ENCODE measurements at regions not wholly inside any gene's neighbourhood (a gene's known extent, or its start where the extent isn't known, plus 50 kb on each side); places are given as distances from the start of the nearest gene placed in this dataset.

DNA sequence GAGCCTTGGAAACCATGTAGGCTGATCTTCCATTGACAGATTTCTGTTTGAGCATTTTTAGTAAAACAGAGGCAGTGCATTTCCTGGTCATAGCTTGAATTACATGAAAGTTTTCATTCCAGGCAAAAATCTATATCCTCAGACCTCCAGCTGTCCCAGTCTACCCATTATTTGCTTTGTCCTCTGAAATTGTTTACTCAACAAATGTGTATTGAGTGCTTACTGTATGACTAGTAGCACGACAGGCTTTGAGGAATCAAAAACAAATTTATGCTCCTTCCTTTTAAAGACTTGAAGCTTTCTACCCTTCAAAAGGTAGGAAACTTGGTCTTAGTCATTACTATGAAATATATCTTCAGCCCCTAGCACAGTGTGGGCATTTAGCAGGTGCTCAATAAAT lies 307.9 kb upstream of the IGFBP7 start:
- Histone ChIP-seq H3K9me3 (peaks cover 10% of the 10 kb centered on the region), H3K36me3 (no peaks in the 10 kb centered on the region), H3K4me3 (no peak overlapping the region), H3K27ac (no peak overlapping the region), H3K9ac (no peak overlapping the region), H3K4me2 (no peak overlapping the region), H4K20me1 (no peaks in the 10 kb centered on the region), H3K4me1 (no peaks in the 10 kb centered on the region), H3K27me3 (no peaks in the 10 kb centered on the region)
- TF ChIP-seq Cebpa-rat (IDR thresholded peaks at IDR 0.05): no peak

DNA sequence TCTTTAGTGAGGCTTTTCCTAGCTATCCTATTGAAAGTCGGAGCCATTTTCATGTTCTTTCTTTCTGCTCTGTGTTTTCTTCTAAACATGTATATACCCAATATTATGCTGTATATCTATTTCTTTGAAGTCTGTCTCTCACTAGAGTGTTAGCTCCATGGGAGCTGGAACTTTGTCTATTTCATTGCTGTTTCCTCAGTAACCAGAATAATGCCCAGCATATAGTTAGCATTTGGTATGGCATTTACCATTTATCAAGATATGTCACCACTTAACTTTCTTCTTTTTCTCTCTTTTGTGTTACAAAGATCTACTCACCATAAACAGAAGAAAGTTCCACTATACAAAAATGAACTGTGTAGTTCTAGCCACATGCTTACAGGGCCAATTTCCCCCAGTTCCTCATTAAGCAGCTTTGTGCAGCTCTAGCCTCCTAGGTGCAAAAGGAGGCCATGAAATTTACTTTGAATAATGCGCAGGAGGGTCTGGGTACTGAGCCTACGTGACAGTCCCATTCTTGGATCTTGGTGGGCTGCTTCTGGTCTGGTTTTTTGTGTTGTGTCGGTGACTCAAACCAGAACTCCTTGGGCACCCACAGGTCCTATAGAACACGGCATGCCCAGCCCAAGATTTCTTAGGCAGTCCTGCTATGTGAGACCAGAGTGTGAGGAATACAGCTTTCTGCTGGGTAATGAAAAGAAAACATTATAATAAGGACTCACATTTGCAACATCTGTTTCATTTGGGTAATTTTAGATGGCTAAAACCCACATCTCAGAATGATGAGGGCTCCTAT lies 302.3 kb upstream of the IGFBP7 start:
- no peak overlapping the region for H3K27ac ChIP-seq
- H3K4me3 ChIP-seq: no peak overlapping the region
- no peaks in the 10 kb centered on the region for H3K4me1 ChIP-seq
- no peaks in the 10 kb centered on the region for H3K27me3 ChIP-seq
- TF ChIP-seq Cebpa-rat (IDR thresholded peaks at IDR 0.05): no peak
- no peaks in the 10 kb centered on the region for H3K9me3 ChIP-seq
- no peak overlapping the region for H3K9ac ChIP-seq
- H3K36me3 ChIP-seq: no peaks in the 10 kb centered on the region
- no peak overlapping the region for H3K4me2 ChIP-seq
- H4K20me1 ChIP-seq: no peaks in the 10 kb centered on the region

DNA sequence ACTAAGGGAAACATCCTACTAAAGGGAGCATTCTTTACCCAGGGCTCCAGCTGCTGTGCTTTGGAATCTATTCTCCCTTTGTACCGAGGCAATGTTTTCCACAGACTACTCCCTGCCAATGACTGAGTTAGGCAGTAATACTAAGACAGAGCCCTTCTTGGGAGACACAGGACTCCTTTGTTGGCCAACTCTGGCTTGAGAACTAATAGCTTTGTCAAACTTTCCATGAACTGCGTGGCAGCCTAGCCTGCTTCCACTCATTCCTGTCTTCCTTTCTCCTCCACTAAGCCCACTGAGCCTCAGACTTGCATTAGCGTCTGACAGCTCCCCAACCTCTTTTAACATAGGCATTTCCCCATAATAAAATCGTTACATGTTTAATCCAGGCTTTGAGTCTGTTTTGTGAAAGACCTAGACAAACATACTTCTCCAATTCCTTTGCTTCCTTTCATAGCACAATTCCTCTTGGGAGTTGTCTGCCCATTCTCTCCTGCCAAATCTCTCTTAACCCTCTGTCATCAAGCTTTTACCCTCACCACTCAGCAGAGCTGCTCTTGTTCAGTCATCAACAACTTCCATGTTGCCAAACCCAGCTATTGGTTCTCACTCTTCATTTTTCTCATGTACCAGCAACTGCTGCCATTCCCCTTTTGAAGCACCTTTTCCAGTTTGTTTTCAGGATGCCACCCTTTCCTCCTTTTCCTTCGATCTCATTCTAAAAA lies 300.3 kb upstream of the IGFBP7 start:
- no peaks in the 10 kb centered on the region for H3K36me3 ChIP-seq
- no peaks in the 10 kb centered on the region for H3K4me1 ChIP-seq
- H3K4me2 ChIP-seq: no peak overlapping the region
- no peak overlapping the region for H3K27ac ChIP-seq
- no peaks in the 10 kb centered on the region for H3K27me3 ChIP-seq
- no peaks in the 10 kb centered on the region for H4K20me1 ChIP-seq
- no peaks in the 10 kb centered on the region for H3K9me3 ChIP-seq
- H3K4me3 ChIP-seq: no peak overlapping the region
- TF ChIP-seq Cebpa-rat (IDR thresholded peaks at IDR 0.05): no peak
- H3K9ac ChIP-seq: no peak overlapping the region

DNA sequence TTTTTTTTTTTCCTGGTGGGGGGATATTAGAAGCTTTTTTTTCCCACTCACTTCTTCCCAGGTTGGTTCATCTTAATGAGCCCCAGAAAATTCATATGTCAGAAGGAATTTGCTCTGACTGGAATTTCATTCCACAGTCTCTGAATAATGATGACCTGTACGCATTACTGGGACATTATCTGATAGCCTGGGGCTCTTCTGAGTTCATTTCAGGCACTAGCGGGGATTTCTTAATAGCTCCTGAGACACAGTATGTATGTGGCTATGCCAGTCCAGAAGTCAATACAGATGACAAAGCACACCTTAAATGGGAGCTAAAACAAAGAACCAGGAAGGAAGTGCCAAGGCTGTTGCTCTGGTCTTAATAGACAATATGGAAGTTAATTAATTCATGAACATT lies 295.2 kb upstream of the IGFBP7 start:
- H3K4me2 ChIP-seq: no peak overlapping the region
- no peak overlapping the region for H3K4me3 ChIP-seq
- no peaks in the 10 kb centered on the region for H3K36me3 ChIP-seq
- H3K9me3 ChIP-seq: no peaks in the 10 kb centered on the region
- H3K9ac ChIP-seq: no peak overlapping the region
- no peak for TF ChIP-seq Cebpa-rat (IDR thresholded peaks at IDR 0.05)
- H3K27ac ChIP-seq: no peak overlapping the region
- H3K4me1 ChIP-seq: no peaks in the 10 kb centered on the region
- no peaks in the 10 kb centered on the region for H3K27me3 ChIP-seq
- H4K20me1 ChIP-seq: no peaks in the 10 kb centered on the region

DNA sequence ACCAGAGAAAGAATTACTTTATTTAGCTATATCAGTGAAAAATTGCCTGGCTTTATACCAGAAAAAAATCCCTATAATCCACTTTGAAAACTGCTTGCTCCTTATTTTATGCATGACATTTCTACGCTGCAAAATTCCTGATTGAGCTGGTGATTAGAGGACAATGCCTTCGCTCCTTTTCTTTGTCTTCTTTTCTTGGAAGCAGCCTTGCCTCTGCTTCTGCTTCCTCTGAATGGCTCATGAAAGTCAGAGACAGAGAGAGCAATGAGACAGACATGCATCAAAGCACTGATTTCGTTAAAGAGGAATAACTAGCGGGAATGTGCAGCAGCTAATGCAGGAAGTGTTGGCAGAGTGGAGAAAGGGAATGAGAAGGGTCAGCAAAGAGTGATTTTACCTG lies 294.3 kb upstream of the IGFBP7 start:
- TF ChIP-seq Cebpa-rat (IDR thresholded peaks at IDR 0.05): no peak
- H3K27ac ChIP-seq: no peak overlapping the region
- no peaks in the 10 kb centered on the region for H3K4me1 ChIP-seq
- no peaks in the 10 kb centered on the region for H3K27me3 ChIP-seq
- H3K9ac ChIP-seq: no peak overlapping the region
- no peaks in the 10 kb centered on the region for H4K20me1 ChIP-seq
- no peaks in the 10 kb centered on the region for H3K9me3 ChIP-seq
- H3K4me3 ChIP-seq: no peak overlapping the region
- H3K4me2 ChIP-seq: no peak overlapping the region
- H3K36me3 ChIP-seq: no peaks in the 10 kb centered on the region

DNA sequence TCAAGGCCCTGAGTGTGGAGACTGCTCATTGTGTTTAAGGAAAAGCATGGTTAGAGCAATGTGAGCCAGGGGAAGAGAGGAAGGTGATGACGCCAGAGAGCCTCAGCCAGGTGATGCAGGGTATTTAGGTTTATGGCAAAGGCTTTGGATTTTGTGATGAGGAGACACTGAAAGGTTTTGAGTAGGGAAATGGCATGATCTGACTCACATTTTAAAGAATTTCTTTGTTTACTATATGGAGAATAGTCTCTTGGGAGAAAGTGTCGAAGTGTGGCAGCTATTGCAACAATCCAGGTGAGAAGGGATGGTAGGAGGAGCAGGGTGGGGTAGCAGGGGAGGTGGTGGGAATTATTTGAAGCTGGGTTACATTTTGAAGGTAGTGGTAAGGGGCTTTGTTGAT lies 293.4 kb upstream of the IGFBP7 start:
- H3K27me3 ChIP-seq: no peaks in the 10 kb centered on the region
- no peak for TF ChIP-seq Cebpa-rat (IDR thresholded peaks at IDR 0.05)
- H3K9ac ChIP-seq: no peak overlapping the region
- no peaks in the 10 kb centered on the region for H3K9me3 ChIP-seq
- H4K20me1 ChIP-seq: no peaks in the 10 kb centered on the region
- H3K4me2 ChIP-seq: no peak overlapping the region
- no peaks in the 10 kb centered on the region for H3K36me3 ChIP-seq
- H3K4me1 ChIP-seq: no peaks in the 10 kb centered on the region
- no peak overlapping the region for H3K4me3 ChIP-seq
- H3K27ac ChIP-seq: no peak overlapping the region

DNA sequence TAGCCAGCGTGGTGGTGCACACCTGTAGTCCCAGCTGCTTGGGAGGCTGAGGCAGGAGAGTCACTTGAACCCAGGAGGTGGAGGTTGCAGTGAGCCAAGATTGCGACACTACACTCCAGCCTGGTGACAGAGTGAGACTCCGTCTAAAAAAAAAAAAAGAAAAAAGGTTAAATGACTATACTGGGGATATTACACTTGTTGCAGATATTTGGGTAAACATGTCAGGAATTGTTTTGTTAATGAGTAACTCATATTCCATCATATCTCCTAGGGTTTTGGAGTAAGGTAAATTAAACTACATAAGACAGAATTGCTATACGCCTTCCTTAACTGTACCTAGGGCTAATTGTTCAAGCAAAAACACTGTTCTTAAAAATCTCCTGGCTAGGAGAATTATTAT lies 291.4 kb upstream of the IGFBP7 start:
- Histone ChIP-seq H3K4me1 (no peaks in the 10 kb centered on the region), H3K4me3 (no peak overlapping the region), H3K9ac (no peak overlapping the region), H3K9me3 (no peaks in the 10 kb centered on the region), H3K4me2 (no peak overlapping the region), H3K36me3 (no peaks in the 10 kb centered on the region), H3K27ac (no peak overlapping the region), H4K20me1 (no peaks in the 10 kb centered on the region), H3K27me3 (no peaks in the 10 kb centered on the region)
- no peak for TF ChIP-seq Cebpa-rat (IDR thresholded peaks at IDR 0.05)

DNA sequence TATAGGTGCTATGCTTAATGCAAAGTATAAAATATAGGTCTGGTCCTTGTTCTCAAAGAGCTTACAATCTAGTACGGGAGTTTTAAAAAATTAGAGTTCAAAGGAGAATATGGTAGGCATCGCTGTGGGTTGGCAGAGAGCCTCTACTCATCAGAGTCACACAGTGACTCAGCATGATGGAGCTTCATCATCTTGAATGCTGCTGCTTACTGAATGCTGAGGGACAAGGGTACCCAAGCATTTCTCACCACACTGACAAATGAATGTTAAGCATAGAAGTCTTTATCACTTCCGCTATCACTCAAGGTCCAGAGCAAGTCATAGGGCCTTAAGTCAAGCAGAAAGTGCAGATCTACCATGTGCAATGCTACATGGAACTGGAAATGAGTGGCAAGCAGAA lies 268.6 kb upstream of the IGFBP7 start:
- H3K36me3 ChIP-seq: no peaks in the 10 kb centered on the region
- H3K4me2 ChIP-seq: no peak overlapping the region
- no peak overlapping the region for H3K4me3 ChIP-seq
- no peak for TF ChIP-seq Cebpa-rat (IDR thresholded peaks at IDR 0.05)
- H3K4me1 ChIP-seq: no peaks in the 10 kb centered on the region
- no peak overlapping the region for H3K9ac ChIP-seq
- H4K20me1 ChIP-seq: no peaks in the 10 kb centered on the region
- H3K9me3 ChIP-seq: no peaks in the 10 kb centered on the region; the same call in 1 of the 2 replicates
- H3K27ac ChIP-seq: no peak overlapping the region
- no peaks in the 10 kb centered on the region for H3K27me3 ChIP-seq

DNA sequence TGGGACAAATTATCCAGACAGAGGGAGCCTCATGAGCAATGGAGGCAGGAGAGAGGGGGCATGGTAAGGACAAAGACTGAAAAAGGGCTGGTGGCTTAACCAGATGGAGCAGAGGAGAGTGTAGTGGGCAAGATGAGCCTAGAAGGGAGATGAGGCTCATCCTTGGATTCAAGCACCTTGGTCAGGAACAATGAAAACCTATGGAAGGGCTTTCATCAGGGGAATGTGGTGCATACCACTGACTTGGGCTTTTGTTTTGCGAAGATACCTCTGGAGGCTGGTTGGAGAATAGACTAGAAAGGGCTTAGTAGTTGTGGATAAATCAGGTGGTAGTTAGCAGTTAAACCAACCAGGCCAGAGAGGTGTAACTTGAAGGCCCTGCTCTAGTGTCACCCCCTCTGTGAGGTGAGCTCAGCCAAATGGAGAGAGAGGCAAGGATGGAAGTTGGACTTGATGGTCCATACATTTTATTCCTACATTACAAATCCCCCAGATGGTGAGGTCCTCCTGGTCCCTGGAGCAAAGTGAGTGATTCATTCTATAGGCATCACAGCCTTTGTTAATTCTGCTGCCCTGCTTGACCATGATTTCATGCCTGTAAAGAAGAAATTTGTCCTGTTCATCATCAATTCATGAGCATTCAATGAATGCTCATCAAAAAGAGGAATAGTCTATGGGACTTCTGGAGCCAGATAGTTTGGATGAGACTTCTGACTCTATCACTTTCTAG lies 264.8 kb upstream of the IGFBP7 start:
- H3K4me1 ChIP-seq: no peaks in the 10 kb centered on the region
- no peak overlapping the region for H3K4me2 ChIP-seq
- no peaks in the 10 kb centered on the region for H4K20me1 ChIP-seq
- H3K27me3 ChIP-seq: no peaks in the 10 kb centered on the region
- no peaks in the 10 kb centered on the region; the same call in 1 of the 2 replicates for H3K9me3 ChIP-seq
- no peak for TF ChIP-seq Cebpa-rat (IDR thresholded peaks at IDR 0.05)
- no peak overlapping the region for H3K9ac ChIP-seq
- no peaks in the 10 kb centered on the region for H3K36me3 ChIP-seq
- no peak overlapping the region for H3K27ac ChIP-seq
- H3K4me3 ChIP-seq: no peak overlapping the region

DNA sequence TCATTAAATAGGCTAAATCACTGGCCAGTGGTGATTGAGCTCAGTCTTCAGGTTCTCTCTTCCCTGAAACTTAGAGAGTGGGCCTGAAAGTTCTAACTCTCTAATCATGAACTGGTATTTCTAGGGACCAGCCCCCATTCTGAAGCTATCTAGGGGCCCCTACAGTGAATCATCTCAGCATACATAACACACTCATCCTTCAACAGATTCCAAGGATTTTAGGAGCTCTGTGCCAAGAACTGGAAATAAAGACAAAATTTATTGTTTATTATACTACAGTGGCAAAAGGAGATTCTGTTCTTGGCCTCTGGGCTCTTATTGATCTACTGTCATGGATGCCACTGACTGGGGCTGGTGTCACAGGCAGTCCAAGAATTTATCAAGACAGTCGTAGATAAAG lies 263.8 kb upstream of the IGFBP7 start:
- no peak overlapping the region for H3K4me2 ChIP-seq
- H3K27ac ChIP-seq: no peak overlapping the region

More for the DNA sequence above, 263.8 kb upstream of the IGFBP7 start:
- Histone ChIP-seq H3K4me1 (no peaks in the 10 kb centered on the region), H3K4me3 (no peak overlapping the region), H3K9me3 (no peaks in the 10 kb centered on the region; the same call in 1 of the 2 replicates), H4K20me1 (no peaks in the 10 kb centered on the region), H3K27me3 (no peaks in the 10 kb centered on the region), H3K36me3 (no peaks in the 10 kb centered on the region), H3K9ac (no peak overlapping the region)
- TF ChIP-seq Cebpa-rat (IDR thresholded peaks at IDR 0.05): no peak

Data from BLaER1 (cell line).